H9 (cell line): ENCODE measurements at regions not wholly inside any gene's neighbourhood (a gene's known extent, or its start where the extent isn't known, plus 50 kb on each side); places are given as distances from the start of the nearest gene placed in this dataset.

Source experiments
- DNase-seq: peaks from one replicate; pipeline ENCODE4 v3.0.0-alpha.2; 2017
- H2AFZ ChIP-seq: one replicate; pipeline ENCODE4 v1.6.1; 2013; ENCODE audit warnings: mild to moderate bottlenecking, low read length, control low read depth, moderate library complexity
- H2AK5ac ChIP-seq: 2 replicates; pipeline ENCODE4 v1.6.1; 2013; ENCODE audit warnings: low read length, control low read depth, mixed read lengths; ENCODE audit not compliant: insufficient read length
- H2BK120ac ChIP-seq: one replicate; pipeline ENCODE4 v1.6.1; 2013; ENCODE audit warnings: low read depth, mild to moderate bottlenecking, low read length, control low read depth, inconsistent platforms; ENCODE audit not compliant: poor library complexity, severe bottlenecking
- H2BK12ac ChIP-seq: 2 replicates; pipeline ENCODE4 v1.6.1; 2013; ENCODE audit warnings: low read length, control low read depth, mixed read lengths, low read depth; ENCODE audit not compliant: insufficient read length
- H2BK15ac ChIP-seq: 2 replicates; pipeline ENCODE4 v1.6.1; 2013; ENCODE audit warnings: low read depth, low read length, control low read depth
- H2BK20ac ChIP-seq: one replicate; pipeline ENCODE4 v1.6.1; 2013; ENCODE audit warnings: low read depth, mild to moderate bottlenecking, low read length, control low read depth, inconsistent platforms; ENCODE audit not compliant: poor library complexity, severe bottlenecking
- H2BK5ac ChIP-seq: 2 replicates; pipeline ENCODE4 v1.6.1; 2013; ENCODE audit warnings: low read length, control low read depth, mixed read lengths; ENCODE audit not compliant: insufficient read length
- H3K14ac ChIP-seq: 2 replicates; pipeline ENCODE4 v1.6.1; 2013; ENCODE audit warnings: low read length, control low read depth; ENCODE audit not compliant: insufficient read depth
- H3K18ac ChIP-seq: 2 replicates; pipeline ENCODE4 v1.6.1; 2013; ENCODE audit warnings: low read depth, mild to moderate bottlenecking, mixed read lengths, low read length, control low read depth; ENCODE audit not compliant: insufficient read length
- H3K23ac ChIP-seq: 2 replicates; pipeline ENCODE4 v1.6.1; 2013; ENCODE audit warnings: low read length, control low read depth, mixed read lengths, low read depth; ENCODE audit not compliant: insufficient read length
- H3K23me2 ChIP-seq: 2 replicates; pipeline ENCODE4 v1.6.1; 2013; ENCODE audit warnings: low read depth, mild to moderate bottlenecking, mixed read lengths, low read length, control low read depth; ENCODE audit not compliant: insufficient read length, poor library complexity, severe bottlenecking
- H3K27ac ChIP-seq: 2 replicates; pipeline ENCODE4 v1.5.1; 2013; ENCODE audit warnings: low read length, control low read depth, mixed read lengths, low read depth; ENCODE audit not compliant: insufficient read length
- H3K27me3 ChIP-seq: 2 replicates; pipeline ENCODE4 v1.6.1; 2013; ENCODE audit warnings: low read length, control low read depth, inconsistent platforms; ENCODE audit not compliant: insufficient read depth
- H3K4ac ChIP-seq: 2 replicates; pipeline ENCODE4 v1.6.1; 2013; ENCODE audit warnings: low read depth, mild to moderate bottlenecking, control low read depth, inconsistent platforms, low read length, moderate library complexity
- H3K4me1 ChIP-seq: 2 replicates; pipeline ENCODE4 v1.6.1; 2013; ENCODE audit warnings: low read length, control low read depth, inconsistent platforms; ENCODE audit not compliant: insufficient read depth
- H3K4me2 ChIP-seq: 2 replicates; pipeline ENCODE4 v1.6.1; 2013; ENCODE audit warnings: low read length, control low read depth, mixed read lengths; ENCODE audit not compliant: insufficient read length, insufficient read depth
- H3K56ac ChIP-seq: 2 replicates; pipeline ENCODE4 v1.6.1; 2013; ENCODE audit warnings: low read depth, mild to moderate bottlenecking, mixed read lengths, low read length, control low read depth; ENCODE audit not compliant: insufficient read length
- H3K79me1 ChIP-seq: 2 replicates; pipeline ENCODE4 v1.6.1; 2013; ENCODE audit warnings: low read depth, mild to moderate bottlenecking, moderate library complexity, low read length, control low read depth, inconsistent platforms; ENCODE audit not compliant: insufficient read depth, poor library complexity, severe bottlenecking
- H3K79me2 ChIP-seq: 2 replicates; pipeline ENCODE4 v1.6.1; 2013; ENCODE audit warnings: low read length, control low read depth, inconsistent platforms; ENCODE audit not compliant: insufficient read depth
- H3K9ac ChIP-seq: 2 replicates; pipeline ENCODE4 v1.6.1; 2013; ENCODE audit warnings: low read length, control low read depth, mixed read lengths; ENCODE audit not compliant: insufficient read length; ENCODE audit errors: extremely low read depth
- H3K9me3 ChIP-seq: one replicate; pipeline ENCODE4 v1.6.1; 2013; ENCODE audit warnings: low read depth, low read length, inconsistent platforms; ENCODE audit not compliant: control insufficient read depth
- H3T11ph ChIP-seq: one replicate; pipeline ENCODE4 v1.6.1; 2013; ENCODE audit warnings: mild to moderate bottlenecking, low read length, control low read depth, inconsistent platforms
- H4K20me1 ChIP-seq: one replicate; pipeline ENCODE4 v1.6.1; 2013; ENCODE audit not compliant: control insufficient read depth, insufficient read length, insufficient read depth
- H4K5ac ChIP-seq: 2 replicates; pipeline ENCODE4 v1.6.1; 2013; ENCODE audit warnings: low read depth, mild to moderate bottlenecking, mixed read lengths, low read length, control low read depth; ENCODE audit not compliant: insufficient read length
- H4K8ac ChIP-seq: replicated peaks from 2 replicates; pipeline ENCODE4 v1.6.1; 2013; ENCODE audit warnings: low read length, control low read depth, mixed read lengths, low read depth; ENCODE audit not compliant: insufficient read length
- H4K91ac ChIP-seq: 2 replicates; pipeline ENCODE4 v1.6.1; 2013; ENCODE audit warnings: low read depth, mild to moderate bottlenecking, moderate library complexity, mixed read lengths, low read length, control low read depth; ENCODE audit not compliant: insufficient read length
- H3K27ac Mint-ChIP-seq, 3 experiments: 2 replicates in 2 of 3; 3 replicates in 1 of 3; pipeline ENCODE4 v1.8.0; 2020 to 2021; ENCODE audit warnings: mixed read lengths in 3 of 3, mild to moderate bottlenecking in 1 of 3, moderate library complexity in 1 of 3
- H3K27me3 Mint-ChIP-seq: 2 replicates; pipeline ENCODE4 v1.8.0; 2021; ENCODE audit warnings: low read depth, mild to moderate bottlenecking, moderate library complexity, mixed read lengths
- H3K36me3 Mint-ChIP-seq, 3 experiments: 2 replicates in 2 of 3; 3 replicates in 1 of 3; pipeline ENCODE4 v1.8.0; 2020 to 2021; ENCODE audit warnings: low read depth in 3 of 3, mixed read lengths in 3 of 3; ENCODE audit not compliant: insufficient read depth in 1 of 3
- H3K4me1 Mint-ChIP-seq, 2 experiments: 2 replicates each; pipeline ENCODE4 v1.8.0; 2020; ENCODE audit warnings: mixed read lengths in 2 of 2
- H3K4me3 Mint-ChIP-seq, 2 experiments: 2 replicates in 1 of 2; 3 replicates in 1 of 2; pipeline ENCODE4 v1.8.0; 2020 to 2021; ENCODE audit warnings: mild to moderate bottlenecking in 2 of 2, mixed read lengths in 2 of 2, moderate library complexity in 1 of 2
- H3K9me3 Mint-ChIP-seq, 2 experiments: 2 replicates in 1 of 2; 3 replicates in 1 of 2; pipeline ENCODE4 v1.8.0; 2020; ENCODE audit warnings: mild to moderate bottlenecking in 2 of 2, mixed read lengths in 2 of 2, moderate library complexity in 1 of 2
- CTCF ChIP-seq: fragments of 200-600 bp; sonication (generic); conservative IDR thresholded peaks from 3 replicates; pipeline ENCODE4 v1.8.0; 2021; ENCODE audit warnings: antibody characterized with exemption, mild to moderate bottlenecking
- WGBS: extraction: QIAGEN DNeasy Blood & Tissue Kit; methylation state at CpG from one replicate; pipeline ENCODE4 v1.1.7; 2013; ENCODE audit warnings: missing lambda C conversion rate, low lambda C conversion rate, mixed read lengths; ENCODE audit not compliant: insufficient read length; ENCODE audit errors: extremely low coverage; 5-methylcytosine and 5-hydroxymethylcytosine counted together

- H3K23me2 ChIP-seq = no peaks in the 10 kb centered on the region
- H3K14ac ChIP-seq = no peak overlapping the region
- H2BK120ac ChIP-seq = no peak overlapping the region
- no peak overlapping the region for H3K27ac ChIP-seq
- H3K4me1 ChIP-seq = no peaks in the 10 kb centered on the region
- no peak overlapping the region for H3K23ac ChIP-seq
- H3K27me3 ChIP-seq = no peaks in the 10 kb centered on the region
- no peak overlapping the region for H3K4ac ChIP-seq
- H2BK20ac ChIP-seq = no peak overlapping the region
- H3K9ac ChIP-seq = no peak overlapping the region
- H2AK5ac ChIP-seq = no peak overlapping the region
- H3K4me2 ChIP-seq = no peak overlapping the region
- no peak overlapping the region for H3K4me3 Mint-ChIP-seq
- H2BK15ac ChIP-seq = no peak overlapping the region
- no CpG with 5 or more reads among the region's 4 CpGs for WGBS
- H3K79me1 ChIP-seq = no peaks in the 10 kb centered on the region
- H4K91ac ChIP-seq = no peak overlapping the region
- H2BK12ac ChIP-seq = no peak overlapping the region
- H3K56ac ChIP-seq = no peak overlapping the region
- no peaks in the 10 kb centered on the region for H3K79me2 ChIP-seq
- H2BK5ac ChIP-seq = no peak overlapping the region
- H4K5ac ChIP-seq = no peak overlapping the region
- DNase-seq = no peak
- no peak overlapping the region for H3K27ac Mint-ChIP-seq
- no peak for TF ChIP-seq CTCF
- no peaks in the 10 kb centered on the region for H3K9me3 Mint-ChIP-seq
- no peak overlapping the region for H3K18ac ChIP-seq
- no peak overlapping the region for H2AFZ ChIP-seq
- no peak overlapping the region for H4K8ac ChIP-seq
- H3T11ph ChIP-seq = no peak overlapping the region
- no peaks in the 10 kb centered on the region for H3K27me3 Mint-ChIP-seq
- H4K20me1 ChIP-seq = no peaks in the 10 kb centered on the region
- H3K9me3 ChIP-seq = no peaks in the 10 kb centered on the region
- H3K36me3 Mint-ChIP-seq = no peaks in the 10 kb centered on the region
- H3K4me1 Mint-ChIP-seq = peaks cover 5% of the 10 kb centered on the region in 2 experiments; a peak in 2 of 4 replicates
Measured at GRCh38 chr6:147080225-147080624, 124.0 kb upstream of the STXBP5 start.
